Neural cell (in vitro differentiated cells): ENCODE measurements at regions not wholly inside any gene's neighbourhood (a gene's known extent, or its start where the extent isn't known, plus 50 kb on each side); places are given as distances from the start of the nearest gene placed in this dataset.

ENCODE experiments used
- H2AFZ ChIP-seq: fragments of 200-600, 300-800 bp; sonication (generic), shearing (Covaris generic); 2 replicates; pipeline ENCODE4 v1.6.0; 2014; ENCODE audit warnings: low read depth, mild to moderate bottlenecking, antibody characterized with exemption, low read length, moderate library complexity
- H3F3A ChIP-seq: fragments of 200-600 bp; shearing (Covaris generic); 2 replicates; pipeline ENCODE4 v1.6.1; 2016; ENCODE audit warnings: mild to moderate bottlenecking, moderate library complexity, mixed read lengths, antibody characterized with exemption, low read length; ENCODE audit not compliant: insufficient read depth, poor library complexity, severe bottlenecking
- H3K27ac ChIP-seq: fragments of 200-600, 300-800 bp; sonication (generic), shearing (Covaris generic); 2 replicates; pipeline ENCODE4 v1.5.1; 2014; ENCODE audit warnings: mild to moderate bottlenecking, low read length, moderate library complexity
- H3K27me3 ChIP-seq: fragments of 300-800, 200-600 bp; sonication (generic), shearing (Covaris generic); 2 replicates; pipeline ENCODE4 v1.6.0; 2014; ENCODE audit warnings: mild to moderate bottlenecking, low read depth, low read length, moderate library complexity; ENCODE audit not compliant: insufficient read depth
- H3K36me3 ChIP-seq: fragments of 300-800, 200-600 bp; sonication (generic), shearing (Covaris generic); 2 replicates; pipeline ENCODE4 v1.5.1; 2014; ENCODE audit warnings: mild to moderate bottlenecking, antibody characterized with exemption, low read length, moderate library complexity; ENCODE audit not compliant: insufficient read depth
- H3K4me2 ChIP-seq: fragments of 300-800, 200-600 bp; sonication (generic), shearing (Covaris generic); 2 replicates; pipeline ENCODE4 v1.6.0; 2014; ENCODE audit warnings: mild to moderate bottlenecking, low read length
- H3K4me3 ChIP-seq: fragments of 300-800, 200-600 bp; sonication (generic), shearing (Covaris generic); 2 replicates; pipeline ENCODE4 v1.5.1; 2014; ENCODE audit warnings: mild to moderate bottlenecking, low read length, moderate library complexity
- H3K79me2 ChIP-seq: fragments of 200-600 bp; shearing (Covaris generic); replicated peaks from 2 replicates; pipeline ENCODE4 v1.6.0; 2014; ENCODE audit warnings: mild to moderate bottlenecking, low read length, moderate library complexity; ENCODE audit not compliant: insufficient read depth
- H3K9ac ChIP-seq: fragments of 300-800, 200-600 bp; sonication (generic), shearing (Covaris generic); 2 replicates; pipeline ENCODE4 v1.6.1; 2016; ENCODE audit warnings: mild to moderate bottlenecking, low read length, mixed read lengths
- H3K9me2 ChIP-seq: fragments of 200-600 bp; shearing (Covaris generic); 2 replicates; pipeline ENCODE4 v1.6.1; 2016; ENCODE audit warnings: mild to moderate bottlenecking, low read length, mixed read lengths; ENCODE audit not compliant: insufficient read depth
- H3K9me3 ChIP-seq: fragments of 200-600, 300-800 bp; sonication (generic), shearing (Covaris generic); 2 replicates; pipeline ENCODE4 v1.6.1; 2016; ENCODE audit warnings: mild to moderate bottlenecking, mixed run types, low read length, moderate library complexity, mixed read lengths
- H4K20me1 ChIP-seq: fragments of 200-600 bp; shearing (Covaris generic); 2 replicates; pipeline ENCODE4 v1.6.1; 2016; ENCODE audit warnings: mild to moderate bottlenecking, mixed run types; ENCODE audit not compliant: insufficient read depth
- CTCF ChIP-seq: fragments of 450-650 bp; IDR thresholded peaks from 2 replicates; pipeline ENCODE4 v1.5.1; 2014; ENCODE audit warnings: antibody characterized with exemption, mild to moderate bottlenecking, moderate library complexity; ENCODE audit not compliant: poor library complexity, severe bottlenecking
- EP300 ChIP-seq: fragments of 450-650 bp; conservative IDR thresholded peaks from 2 replicates; pipeline ENCODE4 v1.6.1; 2014; ENCODE audit warnings: antibody characterized with exemption, mild to moderate bottlenecking, moderate library complexity; ENCODE audit not compliant: poor library complexity, severe bottlenecking
- EZH2 ChIP-seq: fragments of 200-600, 300-800 bp; shearing (Covaris generic), sonication (generic); IDR thresholded peaks from 2 replicates; pipeline ENCODE4 v1.6.1; 2014; ENCODE audit warnings: antibody characterized with exemption, low read length, borderline replicate concordance, mild to moderate bottlenecking; ENCODE audit not compliant: insufficient read depth, poor library complexity, severe bottlenecking
- POLR2AphosphoS5 ChIP-seq: IDR thresholded peaks from 2 replicates; pipeline ENCODE4 v1.6.1; 2012
- RAD21 ChIP-seq: fragments of 450-650 bp; conservative IDR thresholded peaks from 2 replicates; pipeline ENCODE4 v1.6.1; 2014; ENCODE audit warnings: antibody characterized with exemption, mild to moderate bottlenecking, moderate library complexity
- REST ChIP-seq: IDR thresholded peaks from 2 replicates; pipeline ENCODE4 v1.6.1; 2012; ENCODE audit warnings: borderline replicate concordance
- SMC3 ChIP-seq: fragments of 450-650 bp; conservative IDR thresholded peaks from 2 replicates; pipeline ENCODE4 v1.6.1; 2014; ENCODE audit warnings: antibody characterized with exemption, mild to moderate bottlenecking, moderate library complexity; ENCODE audit not compliant: poor library complexity
- TAF1 ChIP-seq: IDR thresholded peaks from 2 replicates; pipeline ENCODE4 v1.6.1; 2012; ENCODE audit warnings: low read depth

- Histone ChIP-seq H2AFZ (no peak overlapping the region), H3K27me3 (no peaks in the 10 kb centered on the region), H3K9me3 (no peaks in the 10 kb centered on the region), H3F3A (no peaks in the 10 kb centered on the region), H3K27ac (no peak overlapping the region), H3K4me3 (no peak overlapping the region), H3K36me3 (no peaks in the 10 kb centered on the region), H3K9ac (no peak overlapping the region), H4K20me1 (no peaks in the 10 kb centered on the region), H3K9me2 (no peaks in the 10 kb centered on the region), H3K4me2 (no peak overlapping the region), H3K79me2 (no peaks in the 10 kb centered on the region)
- TF ChIP-seq RAD21 (no peak), SMC3 (no peak)
Observed at GRCh38 chr20:58021481-58021880, 207.0 kb downstream of the ANKRD60 start.

- no peak overlapping the region for H3K9ac ChIP-seq
- H2AFZ ChIP-seq: no peak overlapping the region
- H3K79me2 ChIP-seq: no peaks in the 10 kb centered on the region
- H3K4me2 ChIP-seq: no peak overlapping the region
- no peaks in the 10 kb centered on the region for H3F3A ChIP-seq
- TF ChIP-seq SMC3: no peak
- no peak for TF ChIP-seq TAF1
- no peak for TF ChIP-seq EP300
- no peak for TF ChIP-seq POLR2AphosphoS5
- TF ChIP-seq REST: no peak
- TF ChIP-seq CTCF: no peak
- no peak for TF ChIP-seq RAD21
- TF ChIP-seq EZH2: no peak
- no peaks in the 10 kb centered on the region for H4K20me1 ChIP-seq
- H3K9me3 ChIP-seq: no peaks in the 10 kb centered on the region
- no peaks in the 10 kb centered on the region for H3K36me3 ChIP-seq
- no peaks in the 10 kb centered on the region for H3K27me3 ChIP-seq
- no peaks in the 10 kb centered on the region for H3K9me2 ChIP-seq
- no peak overlapping the region for H3K4me3 ChIP-seq
- H3K27ac ChIP-seq: no peak overlapping the region
Observed at GRCh38 chr20:58020656-58021454, 207.6 kb downstream of the ANKRD60 start.
